MV-4-11 (cell line): ENCODE measurements at regions not wholly inside any gene's neighbourhood (a gene's known extent, or its start where the extent isn't known, plus 50 kb on each side); places are given as distances from the start of the nearest gene placed in this dataset.
"Not testable (repeated sequence)": the region's sequence is repeated elsewhere in the genome, so short reads cannot be mapped to it uniquely, and the experiment has no call there.

Experiments used
- DNase-seq: peaks from one replicate; lab custom pipeline; 2025; lab: John Stamatoyannopoulos, UW

DNA sequence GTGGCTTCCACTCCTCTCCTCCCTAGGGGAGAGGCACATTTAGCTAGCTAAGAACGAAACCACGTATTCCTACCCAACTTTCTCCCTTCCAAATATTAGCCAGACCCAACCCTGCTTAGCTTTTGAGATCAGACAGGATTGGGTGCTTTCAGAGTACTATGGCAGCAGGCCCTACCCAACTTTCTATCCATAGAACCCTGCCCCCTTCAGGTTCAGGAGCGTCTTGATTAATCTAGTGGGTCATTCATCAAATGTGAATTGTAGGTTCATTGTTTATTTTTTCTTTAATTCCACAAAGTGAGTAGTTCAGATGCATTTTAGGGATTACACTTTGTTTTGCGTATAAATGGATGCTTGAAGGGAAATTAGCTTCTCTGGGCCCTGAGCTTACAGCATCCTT is 188.3 kb downstream of the MIB1 start:
- DNase-seq: no peak

- no peak for DNase-seq
Measured at GRCh38 chr18:21930177-21930576, 189.6 kb downstream of the MIB1 start.

- no peak for DNase-seq
Measured at GRCh38 chr18:21933931-21934765, 193.6 kb downstream of the MIB1 start.

GRCh38 chr18:21934766-21935015 is 194.1 kb downstream of the MIB1 start:
- DNase-seq: no peak

DNA sequence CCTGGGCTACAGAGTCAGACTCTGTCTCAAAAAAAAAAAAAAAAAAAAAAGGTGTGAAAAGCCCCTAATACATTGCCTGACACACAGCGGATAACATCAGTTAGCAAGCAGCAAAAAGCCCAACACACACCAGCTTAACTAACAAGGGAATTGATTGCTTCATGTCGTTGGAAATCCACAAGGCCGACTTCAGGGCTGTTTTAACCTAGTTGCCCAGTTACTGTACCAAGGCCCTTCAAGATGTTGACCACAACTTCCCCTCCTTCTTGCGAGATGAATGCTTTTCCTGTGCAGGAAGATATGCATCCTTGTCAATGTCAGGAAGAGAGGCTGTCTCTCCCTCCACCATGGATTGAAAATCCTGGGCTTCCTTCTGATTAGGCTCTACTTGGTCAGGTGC is 202.9 kb downstream of the MIB1 start:
- DNase-seq: peak; percentile 79

DNA sequence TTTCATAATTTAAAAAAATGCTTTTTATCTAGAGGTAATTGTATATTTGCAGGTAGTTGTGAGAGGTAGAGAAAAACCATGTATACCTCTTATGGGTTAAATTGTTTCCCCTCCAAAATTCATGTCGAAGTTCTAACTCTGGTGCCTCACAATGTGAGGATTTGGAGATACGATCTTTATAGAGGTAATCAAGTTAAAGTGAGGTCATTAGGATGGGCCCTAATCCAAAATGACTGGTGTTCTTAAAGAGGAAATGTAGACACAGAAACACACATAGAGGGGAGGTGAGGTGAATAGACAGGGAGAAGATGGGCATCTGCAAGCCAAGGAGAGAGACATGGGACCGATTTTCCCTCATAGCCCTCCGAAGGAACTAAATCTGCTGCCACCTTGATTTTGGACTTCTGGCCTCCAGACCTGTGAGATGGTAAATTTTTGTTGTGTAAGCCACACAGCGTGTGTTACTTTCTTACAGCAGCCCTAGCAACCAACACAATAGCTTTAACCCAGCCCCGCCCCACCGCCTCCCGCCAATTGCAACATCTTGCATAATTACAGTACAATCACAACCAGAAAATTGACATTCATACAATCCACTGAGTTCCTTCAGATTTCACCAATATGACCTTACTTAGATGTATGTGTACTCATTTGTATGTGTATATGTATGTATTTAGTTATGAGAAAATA is 208.9 kb downstream of the MIB1 start:
- DNase-seq: no peak

GRCh38 chr18:21955757-21956652 is 213.4 kb upstream of the GATA6 start:
- peak; percentile 40 for DNase-seq

- no peak for DNase-seq
Measured at GRCh38 chr18:21958263-21958662, 211.1 kb upstream of the GATA6 start.

GRCh38 chr18:21958707-21959450 is 210.5 kb upstream of the GATA6 start:
- DNase-seq: no peak

DNA sequence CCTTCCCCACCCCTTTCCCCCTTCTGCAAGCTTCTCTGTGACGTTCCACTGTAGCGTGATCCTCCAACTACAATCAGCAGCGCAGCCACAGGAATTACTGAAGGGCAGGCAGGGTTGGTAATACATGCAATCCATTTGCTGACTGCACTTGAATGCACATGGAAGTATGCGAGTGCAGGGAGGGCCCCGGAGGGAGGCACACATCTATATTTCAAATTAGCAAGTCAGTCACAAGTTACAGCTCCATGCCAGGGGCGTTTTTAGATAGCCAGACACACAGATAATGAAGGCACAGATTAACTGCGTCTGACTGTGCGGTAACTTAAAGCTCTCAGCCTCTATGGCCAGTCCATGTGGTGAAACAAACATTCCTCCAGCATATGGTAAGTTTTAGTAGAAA is 209.2 kb upstream of the GATA6 start:
- DNase-seq: no peak

DNA sequence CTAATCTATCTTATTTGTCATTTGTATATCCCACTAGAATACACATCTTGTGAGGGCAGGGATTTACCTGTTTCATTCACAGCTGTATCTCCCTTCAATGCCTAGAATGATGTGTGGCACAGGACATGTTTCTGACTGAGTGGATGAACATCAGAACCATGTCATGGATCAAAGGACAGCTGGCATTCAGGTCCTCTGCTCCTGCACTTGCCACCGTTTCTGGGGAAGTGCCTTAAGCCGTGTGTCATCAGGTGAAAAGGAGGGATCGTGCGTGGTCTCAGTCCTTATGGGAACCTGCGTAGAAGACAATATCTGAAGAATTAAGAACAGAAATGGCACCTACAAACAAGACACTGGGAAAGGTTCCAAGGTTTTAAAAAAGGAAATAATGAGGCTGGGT is 206.1 kb upstream of the GATA6 start:
- no peak for DNase-seq

GRCh38 chr18:21968338-21968737 is 201.1 kb upstream of the GATA6 start:
- DNase-seq: no peak

- DNase-seq: no peak
Measured at GRCh38 chr18:21972281-21972680, 197.1 kb upstream of the GATA6 start.

- not testable (repeated sequence) for DNase-seq
Measured at GRCh38 chr18:21975954-21976353, 193.4 kb upstream of the GATA6 start.

GRCh38 chr18:21978546-21979170 is 190.7 kb upstream of the GATA6 start:
- DNase-seq: no peak

GRCh38 chr18:21979171-21979560 is 190.2 kb upstream of the GATA6 start:
- no peak for DNase-seq

DNA sequence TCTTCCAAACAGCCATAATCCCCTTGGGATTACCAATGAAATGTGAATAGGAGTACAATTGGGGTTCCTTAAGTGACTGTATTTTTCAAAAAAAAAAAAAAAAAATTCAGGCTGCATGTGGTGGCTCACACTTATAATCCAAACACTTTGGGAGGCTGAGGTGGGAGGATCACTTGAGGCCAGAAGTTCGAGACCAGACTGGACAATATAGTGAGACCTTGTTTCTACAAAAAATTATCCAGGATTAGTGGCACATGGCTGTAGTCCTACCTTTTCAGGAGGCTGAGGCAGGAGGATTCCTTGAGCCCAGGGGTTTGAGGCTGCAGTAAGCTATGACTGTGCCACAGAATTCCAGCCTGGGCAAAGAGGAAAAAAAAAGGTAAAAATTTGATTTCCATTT is 189.6 kb upstream of the GATA6 start:
- DNase-seq: no peak

GRCh38 chr18:21980744-21981143 is 188.6 kb upstream of the GATA6 start:
- DNase-seq: no peak

DNA sequence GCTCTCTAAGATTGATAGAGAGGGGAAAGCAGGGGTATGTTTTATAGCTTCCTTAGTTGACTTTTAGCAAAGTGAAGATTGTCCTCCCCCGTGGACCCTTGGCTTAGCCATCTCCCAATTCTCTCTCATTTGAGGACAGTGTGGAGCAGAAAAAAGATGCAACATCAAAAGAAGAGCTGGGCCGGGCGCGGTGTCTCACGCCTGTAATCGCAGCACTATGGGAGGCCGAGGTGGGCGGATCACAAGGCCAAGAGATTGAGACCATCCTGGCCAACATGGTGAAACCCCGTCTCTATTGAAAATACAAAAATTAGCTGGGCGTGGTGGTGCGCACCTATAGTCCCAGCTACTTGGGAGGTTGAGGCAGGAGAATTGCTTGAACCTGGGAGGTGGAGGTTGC is 187.9 kb upstream of the GATA6 start:
- DNase-seq: not testable (repeated sequence)

GRCh38 chr18:21991081-21991534 is 178.3 kb upstream of the GATA6 start:
- DNase-seq: no peak

DNA sequence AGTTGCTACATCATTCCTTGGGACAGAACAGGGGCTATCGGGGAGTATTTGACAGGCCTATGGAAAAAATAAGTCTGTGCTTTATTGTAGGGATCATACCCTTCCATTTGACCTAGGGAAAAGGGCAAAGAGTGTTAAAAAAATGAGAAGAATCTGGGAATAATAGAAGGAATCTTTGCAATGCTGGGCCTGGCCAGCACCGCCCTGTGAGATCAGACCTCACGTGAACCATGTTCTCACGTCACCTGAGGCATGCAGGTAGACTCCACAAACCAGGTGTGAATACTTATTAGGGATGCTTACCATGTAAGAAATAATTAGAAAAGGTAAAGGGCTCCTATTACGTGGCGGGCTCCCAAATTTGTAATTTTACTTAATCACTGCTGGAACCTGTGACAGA is 177.5 kb upstream of the GATA6 start:
- DNase-seq: no peak
